ENCODE measurements at regions not wholly inside any gene's neighbourhood (a gene's known extent, or its start where the extent isn't known, plus 50 kb on each side); places are given as distances from the start of the nearest gene placed in this dataset.
A peak's percentile ranks its signal among the peaks of the same experiment; 100 is the strongest.
"Not testable (repeated sequence)": the region's sequence is repeated elsewhere in the genome, so short reads cannot be mapped to it uniquely, and the experiment has no call there.

GRCh38 chr13:112174476-112175110 is 107.6 kb downstream of the SOX1 start:
- peak overlapping the region in 1 of 3 experiments; percentile 46 for H3K27ac Mint-ChIP-seq
- no peaks in the 10 kb centered on the region for H3K36me3 Mint-ChIP-seq (ENCODE audit: low read depth)
- peaks cover 58% of the 10 kb centered on the region for H3K27me3 Mint-ChIP-seq (ENCODE audit: low read depth)
- H3K4me3 Mint-ChIP-seq: no peak overlapping the region
- peaks cover 11% of the 10 kb centered on the region for H3K9me3 Mint-ChIP-seq
- peaks cover 8% of the 10 kb centered on the region for H3K4me1 Mint-ChIP-seq
- no peak for TF ChIP-seq CTCF (IDR thresholded peaks at IDR 0.05; ENCODE audit: unreplicated experiment in 3 of 3)

DNA sequence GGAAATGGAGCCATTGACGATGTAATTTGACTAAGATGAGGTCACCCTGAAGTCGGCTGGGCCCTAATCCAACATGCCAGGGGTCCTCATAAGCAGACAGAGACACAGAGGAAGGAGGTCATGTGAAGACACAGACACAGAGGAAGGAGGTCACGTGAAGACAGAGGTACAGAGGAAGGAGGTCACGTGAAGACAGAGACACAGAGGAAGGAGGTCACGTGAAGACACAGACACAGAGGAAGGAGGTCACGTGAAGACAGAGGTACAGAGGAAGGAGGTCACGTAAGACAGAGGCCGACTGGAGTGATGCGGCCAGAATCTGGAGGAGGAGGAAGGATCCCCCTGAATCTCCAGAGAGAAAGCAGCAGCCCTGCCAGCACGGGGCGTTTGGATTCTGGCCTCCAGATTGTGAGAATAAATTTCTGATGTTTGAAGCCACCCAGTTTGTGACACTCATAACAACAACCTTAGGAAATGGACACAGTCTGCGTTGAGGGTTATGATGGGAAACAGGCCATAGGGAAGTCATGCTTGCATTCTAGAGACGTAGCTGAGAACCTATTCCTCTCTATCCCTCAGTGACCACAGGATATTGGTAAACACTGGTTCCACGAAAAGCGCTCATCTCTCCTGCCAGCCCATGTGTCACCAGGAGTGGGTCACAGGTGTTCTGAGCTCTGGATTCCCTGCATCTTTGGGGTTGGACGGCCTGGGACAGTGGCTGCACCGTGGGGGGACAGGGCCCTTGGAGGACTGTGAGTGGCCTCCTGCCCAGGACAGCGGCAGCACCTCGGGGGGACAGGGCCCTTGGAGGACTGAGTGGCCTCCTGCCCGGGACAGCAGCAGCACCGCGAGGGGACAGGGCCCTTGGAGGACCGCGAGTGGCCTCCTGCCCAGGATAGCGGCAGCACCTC is 108.5 kb downstream of the SOX1 start:
- Mint-ChIP-seq H3K27me3 (ENCODE audit: low read depth) (peaks cover 65% of the 10 kb centered on the region), H3K9me3 (peaks cover 11% of the 10 kb centered on the region), H3K4me3 (no peak overlapping the region), H3K27ac (no peak overlapping the region), H3K36me3 (ENCODE audit: low read depth) (no peaks in the 10 kb centered on the region), H3K4me1 (peaks cover 8% of the 10 kb centered on the region)
- TF ChIP-seq CTCF (IDR thresholded peaks at IDR 0.05; ENCODE audit: unreplicated experiment in 3 of 3): no peak

DNA sequence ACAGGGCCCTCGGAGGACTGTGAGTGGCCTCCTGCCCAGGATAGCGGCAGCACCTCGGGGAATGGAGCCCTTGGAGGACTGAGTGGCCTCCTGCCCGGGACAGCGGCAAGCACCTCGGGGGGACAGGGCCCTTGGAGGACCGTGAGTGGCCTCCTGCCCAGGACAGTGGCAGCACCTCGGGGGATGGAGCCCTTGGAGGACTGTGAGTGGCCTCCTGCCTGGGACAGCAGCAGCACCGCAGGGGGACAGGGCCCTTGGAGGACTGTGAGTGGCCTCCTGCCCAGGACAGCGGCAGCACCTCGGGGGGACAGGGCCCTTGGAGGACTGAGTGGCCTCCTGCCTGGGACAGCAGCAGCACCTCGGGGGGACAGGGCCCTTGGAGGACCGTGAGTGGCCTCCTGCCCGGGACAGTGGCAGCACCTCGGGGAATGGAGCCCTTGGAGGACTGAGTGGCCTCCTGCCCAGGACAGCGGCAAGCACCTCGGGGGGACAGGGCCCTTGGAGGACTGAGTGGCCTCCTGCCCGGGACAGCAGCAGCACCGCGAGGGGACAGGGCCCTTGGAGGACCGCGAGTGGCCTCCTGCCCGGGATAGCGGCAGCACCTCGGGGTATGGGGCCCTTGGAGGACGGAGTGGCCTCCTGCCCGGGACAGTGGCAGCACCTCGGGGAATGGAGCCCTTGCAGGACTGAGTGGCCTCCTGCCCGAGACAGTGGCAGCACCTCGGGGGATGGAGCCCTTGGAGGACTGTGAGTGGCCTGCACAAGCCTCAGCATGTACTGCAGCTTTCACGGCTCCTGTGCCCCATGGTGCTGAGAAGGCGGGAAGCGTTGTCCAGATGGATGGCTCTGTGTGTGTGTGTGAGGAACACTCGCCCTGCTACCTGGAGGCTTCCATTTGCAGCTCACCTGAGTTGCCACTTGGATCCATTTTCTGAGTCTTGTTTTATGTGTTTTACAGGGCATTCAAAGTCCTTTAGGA is 109.5 kb downstream of the SOX1 start:
- H3K4me3 Mint-ChIP-seq; H3K4me1 Mint-ChIP-seq; H3K27ac Mint-ChIP-seq; H3K36me3 Mint-ChIP-seq (ENCODE audit: low read depth): not testable (repeated sequence)
- Mint-ChIP-seq H3K27me3 (ENCODE audit: low read depth) (peaks cover 69% of the 10 kb centered on the region), H3K9me3 (peaks cover 11% of the 10 kb centered on the region)

GRCh38 chr13:112177450-112178288 is 110.7 kb downstream of the SOX1 start:
- Mint-ChIP-seq H3K27me3 (ENCODE audit: low read depth) (peaks cover 63% of the 10 kb centered on the region), H3K4me3 (no peak overlapping the region), H3K9me3 (peaks cover 11% of the 10 kb centered on the region), H3K36me3 (ENCODE audit: low read depth) (no peaks in the 10 kb centered on the region), H3K4me1 (peaks cover 8% of the 10 kb centered on the region), H3K27ac (no peak overlapping the region)
- no peak for TF ChIP-seq CTCF (IDR thresholded peaks at IDR 0.05; ENCODE audit: unreplicated experiment in 3 of 3)

GRCh38 chr13:112178769-112179168 is 111.8 kb downstream of the SOX1 start:
- no peak for TF ChIP-seq CTCF (IDR thresholded peaks at IDR 0.05; ENCODE audit: unreplicated experiment in 3 of 3)
- Mint-ChIP-seq H3K4me3 (no peak overlapping the region), H3K9me3 (peaks cover 5% of the 10 kb centered on the region), H3K27me3 (ENCODE audit: low read depth) (peaks cover 55% of the 10 kb centered on the region), H3K4me1 (peaks cover 8% of the 10 kb centered on the region), H3K36me3 (ENCODE audit: low read depth) (no peaks in the 10 kb centered on the region), H3K27ac (no peak overlapping the region)

Measured in nephron (organoid).